ENCODE measurements at regions not wholly inside any gene's neighbourhood (a gene's known extent, or its start where the extent isn't known, plus 50 kb on each side); places are given as distances from the start of the nearest gene placed in this dataset.

DNA sequence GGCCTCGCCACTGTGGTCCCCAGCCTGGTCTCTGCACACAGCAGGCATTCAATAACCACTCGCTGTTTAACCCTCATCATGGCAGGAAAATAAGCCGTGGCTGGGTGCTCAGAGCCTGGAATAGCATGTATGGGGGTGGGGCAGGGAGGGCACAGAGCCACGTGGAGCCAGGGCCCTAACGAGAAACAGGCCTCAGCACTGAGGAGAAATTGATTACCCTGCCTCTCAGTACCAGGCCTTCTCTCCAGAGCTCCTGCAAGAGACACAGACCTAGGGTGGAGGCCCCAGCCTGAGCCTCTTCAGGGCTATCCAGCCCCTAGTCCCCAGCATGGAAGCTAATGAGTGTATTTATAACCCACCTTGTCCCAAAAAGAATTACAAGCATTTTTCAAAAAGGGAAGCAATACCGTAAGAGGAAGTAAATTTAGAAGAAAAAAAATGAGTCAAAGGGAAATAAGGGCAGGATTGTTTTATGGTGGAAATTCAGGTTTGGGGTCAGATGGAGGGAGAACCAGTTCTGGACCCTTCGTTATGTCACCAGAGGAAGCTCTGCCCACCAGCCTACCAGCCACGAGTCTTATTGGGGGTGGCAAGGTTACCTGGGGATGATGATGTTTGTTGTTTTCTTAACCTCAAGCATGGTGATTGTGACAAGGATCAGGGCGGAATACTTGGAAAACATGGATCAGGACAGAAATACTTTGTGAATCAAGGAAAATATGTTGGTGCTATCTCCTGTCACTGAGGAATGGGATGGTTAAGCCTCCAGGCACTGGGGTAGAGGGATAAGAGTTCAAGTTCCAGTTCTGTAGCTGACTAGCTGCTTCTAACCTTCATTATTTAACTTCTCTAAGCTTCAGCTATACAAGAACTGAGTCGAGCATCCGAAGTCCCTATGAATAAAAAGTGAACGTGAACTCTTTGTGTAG is 101.9 kb upstream of the RBPJ start:
- H3K36me3 ChIP-seq (ENCODE audit: control insufficient read depth in 4 of 4, insufficient read depth in 3 of 4, low read depth in 1 of 4, low read length in 3 of 4): no peaks in the 10 kb centered on the region
- H3K27me3 ChIP-seq (ENCODE audit: control insufficient read depth in 4 of 4, insufficient read depth in 4 of 4, low read length in 3 of 4): no peaks in the 10 kb centered on the region
- no peak for TF ChIP-seq HNF4A (conservative IDR thresholded peaks at IDR 0.05)
- WGBS: 73% methylated on average over 12 of the region's 12 CpGs
- no peak overlapping the region for H3K4me3 ChIP-seq (ENCODE audit: low read depth in 1 of 3, low read length in 3 of 3)
- no peak overlapping the region for H3K9ac ChIP-seq (ENCODE audit: low read depth in 1 of 2, low read length in 2 of 2)
- H3K27ac ChIP-seq (ENCODE audit: low read depth in 1 of 2, low read length in 2 of 2): peak overlapping the region in 1 of 2 donors; percentile 31
- DNase-seq (ENCODE audit: low spot score): no peak
- H3K4me1 ChIP-seq (ENCODE audit: control insufficient read depth in 4 of 4, insufficient read depth in 4 of 4, low read length in 3 of 4): no peaks in the 10 kb centered on the region
- no peaks in the 10 kb centered on the region for H3K9me3 ChIP-seq (ENCODE audit: control insufficient read depth in 4 of 4, low read length in 3 of 4)

DNA sequence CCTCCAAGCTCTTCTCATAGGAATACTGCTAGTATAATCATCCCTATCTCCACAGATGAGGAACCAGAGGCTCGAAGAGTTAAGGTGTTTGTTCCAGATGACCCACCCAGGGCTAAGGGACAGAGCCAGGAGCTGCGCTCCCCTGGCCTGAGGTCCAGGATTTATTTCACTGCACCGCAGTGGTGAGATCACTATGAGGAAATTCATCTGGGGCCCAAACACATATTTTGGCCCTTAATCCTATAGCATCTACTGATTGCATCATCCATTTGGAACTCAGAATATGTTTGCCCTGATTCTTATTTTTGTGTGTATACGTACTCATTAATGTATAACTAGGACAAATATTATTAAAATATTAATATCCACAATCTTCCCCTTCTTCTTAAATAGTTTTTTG is 100.1 kb upstream of the RBPJ start:
- no peak for DNase-seq (ENCODE audit: low spot score)
- WGBS: 86% methylated on average over 4 of the region's 4 CpGs

More for the DNA sequence above, 100.1 kb upstream of the RBPJ start:
- H3K36me3 ChIP-seq (ENCODE audit: control insufficient read depth in 4 of 4, insufficient read depth in 3 of 4, low read depth in 1 of 4, low read length in 3 of 4): no peaks in the 10 kb centered on the region
- H3K27ac ChIP-seq (ENCODE audit: low read depth in 1 of 2, low read length in 2 of 2): no peak overlapping the region
- TF ChIP-seq RAD21 (IDR thresholded peaks at IDR 0.05): no peak
- TF ChIP-seq, protein P1, sequence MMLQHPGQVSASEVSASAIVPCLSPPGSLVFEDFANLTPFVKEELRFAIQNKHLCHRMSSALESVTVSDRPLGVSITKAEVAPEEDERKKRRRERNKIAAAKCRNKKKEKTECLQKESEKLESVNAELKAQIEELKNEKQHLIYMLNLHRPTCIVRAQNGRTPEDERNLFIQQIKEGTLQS (IDR thresholded peaks at IDR 0.05): no peak
- TF ChIP-seq FOXA1 (IDR thresholded peaks at IDR 0.05): no peak
- TF ChIP-seq GABPA (IDR thresholded peaks at IDR 0.05 in 1 of 2, conservative IDR thresholded peaks at IDR 0.05 in 1 of 2): no peak
- TF ChIP-seq NR2F2 (IDR thresholded peaks at IDR 0.05): no peak
- TF ChIP-seq SP1 (IDR thresholded peaks at IDR 0.05): no peak
- TF ChIP-seq, protein P2, sequence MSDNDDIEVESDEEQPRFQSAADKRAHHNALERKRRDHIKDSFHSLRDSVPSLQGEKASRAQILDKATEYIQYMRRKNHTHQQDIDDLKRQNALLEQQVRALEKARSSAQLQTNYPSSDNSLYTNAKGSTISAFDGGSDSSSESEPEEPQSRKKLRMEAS (IDR thresholded peaks at IDR 0.05): no peak
- TF ChIP-seq, protein P3, sequence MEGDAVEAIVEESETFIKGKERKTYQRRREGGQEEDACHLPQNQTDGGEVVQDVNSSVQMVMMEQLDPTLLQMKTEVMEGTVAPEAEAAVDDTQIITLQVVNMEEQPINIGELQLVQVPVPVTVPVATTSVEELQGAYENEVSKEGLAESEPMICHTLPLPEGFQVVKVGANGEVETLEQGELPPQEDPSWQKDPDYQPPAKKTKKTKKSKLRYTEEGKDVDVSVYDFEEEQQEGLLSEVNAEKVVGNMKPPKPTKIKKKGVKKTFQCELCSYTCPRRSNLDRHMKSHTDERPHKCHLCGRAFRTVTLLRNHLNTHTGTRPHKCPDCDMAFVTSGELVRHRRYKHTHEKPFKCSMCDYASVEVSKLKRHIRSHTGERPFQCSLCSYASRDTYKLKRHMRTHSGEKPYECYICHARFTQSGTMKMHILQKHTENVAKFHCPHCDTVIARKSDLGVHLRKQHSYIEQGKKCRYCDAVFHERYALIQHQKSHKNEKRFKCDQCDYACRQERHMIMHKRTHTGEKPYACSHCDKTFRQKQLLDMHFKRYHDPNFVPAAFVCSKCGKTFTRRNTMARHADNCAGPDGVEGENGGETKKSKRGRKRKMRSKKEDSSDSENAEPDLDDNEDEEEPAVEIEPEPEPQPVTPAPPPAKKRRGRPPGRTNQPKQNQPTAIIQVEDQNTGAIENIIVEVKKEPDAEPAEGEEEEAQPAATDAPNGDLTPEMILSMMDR (IDR thresholded peaks at IDR 0.05; ENCODE audit: low read depth, low read length, missing input control): no peak
- no peak for TF ChIP-seq JUND (IDR thresholded peaks at IDR 0.05)
- TF ChIP-seq, protein P4, sequence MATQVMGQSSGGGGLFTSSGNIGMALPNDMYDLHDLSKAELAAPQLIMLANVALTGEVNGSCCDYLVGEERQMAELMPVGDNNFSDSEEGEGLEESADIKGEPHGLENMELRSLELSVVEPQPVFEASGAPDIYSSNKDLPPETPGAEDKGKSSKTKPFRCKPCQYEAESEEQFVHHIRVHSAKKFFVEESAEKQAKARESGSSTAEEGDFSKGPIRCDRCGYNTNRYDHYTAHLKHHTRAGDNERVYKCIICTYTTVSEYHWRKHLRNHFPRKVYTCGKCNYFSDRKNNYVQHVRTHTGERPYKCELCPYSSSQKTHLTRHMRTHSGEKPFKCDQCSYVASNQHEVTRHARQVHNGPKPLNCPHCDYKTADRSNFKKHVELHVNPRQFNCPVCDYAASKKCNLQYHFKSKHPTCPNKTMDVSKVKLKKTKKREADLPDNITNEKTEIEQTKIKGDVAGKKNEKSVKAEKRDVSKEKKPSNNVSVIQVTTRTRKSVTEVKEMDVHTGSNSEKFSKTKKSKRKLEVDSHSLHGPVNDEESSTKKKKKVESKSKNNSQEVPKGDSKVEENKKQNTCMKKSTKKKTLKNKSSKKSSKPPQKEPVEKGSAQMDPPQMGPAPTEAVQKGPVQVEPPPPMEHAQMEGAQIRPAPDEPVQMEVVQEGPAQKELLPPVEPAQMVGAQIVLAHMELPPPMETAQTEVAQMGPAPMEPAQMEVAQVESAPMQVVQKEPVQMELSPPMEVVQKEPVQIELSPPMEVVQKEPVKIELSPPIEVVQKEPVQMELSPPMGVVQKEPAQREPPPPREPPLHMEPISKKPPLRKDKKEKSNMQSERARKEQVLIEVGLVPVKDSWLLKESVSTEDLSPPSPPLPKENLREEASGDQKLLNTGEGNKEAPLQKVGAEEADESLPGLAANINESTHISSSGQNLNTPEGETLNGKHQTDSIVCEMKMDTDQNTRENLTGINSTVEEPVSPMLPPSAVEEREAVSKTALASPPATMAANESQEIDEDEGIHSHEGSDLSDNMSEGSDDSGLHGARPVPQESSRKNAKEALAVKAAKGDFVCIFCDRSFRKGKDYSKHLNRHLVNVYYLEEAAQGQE (IDR thresholded peaks at IDR 0.05): no peak
- TF ChIP-seq TAF1 (conservative IDR thresholded peaks at IDR 0.05): no peak
- TF ChIP-seq FOXA2 (IDR thresholded peaks at IDR 0.05): no peak
- TF ChIP-seq RXRA (IDR thresholded peaks at IDR 0.05): no peak
- no peak for TF ChIP-seq YY1 (IDR thresholded peaks at IDR 0.05)
- TF ChIP-seq EGR1 (IDR thresholded peaks at IDR 0.05; ENCODE audit: low read depth in 2 of 2): no peak
- TF ChIP-seq, protein P5, sequence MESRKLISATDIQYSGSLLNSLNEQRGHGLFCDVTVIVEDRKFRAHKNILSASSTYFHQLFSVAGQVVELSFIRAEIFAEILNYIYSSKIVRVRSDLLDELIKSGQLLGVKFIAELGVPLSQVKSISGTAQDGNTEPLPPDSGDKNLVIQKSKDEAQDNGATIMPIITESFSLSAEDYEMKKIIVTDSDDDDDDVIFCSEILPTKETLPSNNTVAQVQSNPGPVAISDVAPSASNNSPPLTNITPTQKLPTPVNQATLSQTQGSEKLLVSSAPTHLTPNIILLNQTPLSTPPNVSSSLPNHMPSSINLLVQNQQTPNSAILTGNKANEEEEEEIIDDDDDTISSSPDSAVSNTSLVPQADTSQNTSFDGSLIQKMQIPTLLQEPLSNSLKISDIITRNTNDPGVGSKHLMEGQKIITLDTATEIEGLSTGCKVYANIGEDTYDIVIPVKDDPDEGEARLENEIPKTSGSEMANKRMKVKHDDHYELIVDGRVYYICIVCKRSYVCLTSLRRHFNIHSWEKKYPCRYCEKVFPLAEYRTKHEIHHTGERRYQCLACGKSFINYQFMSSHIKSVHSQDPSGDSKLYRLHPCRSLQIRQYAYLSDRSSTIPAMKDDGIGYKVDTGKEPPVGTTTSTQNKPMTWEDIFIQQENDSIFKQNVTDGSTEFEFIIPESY (IDR thresholded peaks at IDR 0.05): no peak
- no peaks in the 10 kb centered on the region for H3K9me3 ChIP-seq (ENCODE audit: control insufficient read depth in 4 of 4, low read length in 3 of 4)
- H3K27me3 ChIP-seq (ENCODE audit: control insufficient read depth in 4 of 4, insufficient read depth in 4 of 4, low read length in 3 of 4): no peaks in the 10 kb centered on the region
- H3K4me1 ChIP-seq (ENCODE audit: control insufficient read depth in 4 of 4, insufficient read depth in 4 of 4, low read length in 3 of 4): no peaks in the 10 kb centered on the region
- H3K9ac ChIP-seq (ENCODE audit: low read depth in 1 of 2, low read length in 2 of 2): no peak overlapping the region
- H3K4me3 ChIP-seq (ENCODE audit: low read depth in 1 of 3, low read length in 3 of 3): no peak overlapping the region

All from liver (tissue), 8 donors.